A673 (cell line): ENCODE measurements at regions not wholly inside any gene's neighbourhood (a gene's known extent, or its start where the extent isn't known, plus 50 kb on each side); places are given as distances from the start of the nearest gene placed in this dataset.

Experiments
- BruUV-seq: library from RNA; stranded (reverse); fragments of 400-500 nt; replicated peaks from 2 replicates; lab custom pipeline; 2021; lab: Mats Ljungman, UMichigan
- CTCF ChIA-PET: fragments of 300-600 bp; sonication (Branson Sonifier 250); formaldehyde crosslinking; loops from one replicate; lab custom pipeline; 2022; ENCODE audit warnings: antibody characterized with exemption; lab: Charles Lee
- POLR2A ChIA-PET: fragments of 300-600 bp; sonication (Branson Sonifier 250); formaldehyde crosslinking; loops from one replicate; lab custom pipeline; 2022; ENCODE audit warnings: antibody characterized with exemption; ENCODE audit not compliant: low non-redundant PET; lab: Charles Lee
- DNase-seq: peaks from one replicate; pipeline ENCODE4 v3.0.0-alpha.2; 2015; ENCODE audit warnings: low spot score
- H3K27ac ChIP-seq: fragments of 200-600 bp; sonication (generic); 2 replicates; pipeline ENCODE4 v1.5.1; 2016; ENCODE audit warnings: mixed run types, low read depth, mild to moderate bottlenecking, mixed read lengths, antibody characterized with exemption, low read length; ENCODE audit not compliant: poor library complexity, severe bottlenecking
- H3K27me3 ChIP-seq: fragments of 200-600 bp; sonication (generic); replicated peaks from 2 replicates; pipeline ENCODE4 v1.6.1; 2017; ENCODE audit warnings: mixed run types, low read depth, mild to moderate bottlenecking, mixed read lengths, antibody characterized with exemption, low read length; ENCODE audit not compliant: insufficient read depth, poor library complexity
- H3K36me3 ChIP-seq: fragments of 200-600 bp; sonication (generic); 2 replicates; pipeline ENCODE4 v1.6.1; 2016; ENCODE audit warnings: mixed run types, mild to moderate bottlenecking, mixed read lengths, antibody characterized with exemption, low read length; ENCODE audit not compliant: insufficient read depth, poor library complexity, severe bottlenecking
- H3K4me1 ChIP-seq: fragments of 200-600 bp; sonication (generic); 2 replicates; pipeline ENCODE4 v1.6.1; 2017; ENCODE audit warnings: mixed run types, mild to moderate bottlenecking, mixed read lengths, antibody characterized with exemption, low read length; ENCODE audit not compliant: insufficient read depth, poor library complexity, severe bottlenecking
- H3K4me3 ChIP-seq: fragments of 200-600 bp; sonication (generic); 2 replicates; pipeline ENCODE4 v1.5.1; 2016; ENCODE audit warnings: low read depth, mixed run types, mild to moderate bottlenecking, mixed read lengths, low read length; ENCODE audit not compliant: poor library complexity, severe bottlenecking
- H3K9me3 ChIP-seq: fragments of 200-600 bp; sonication (generic); 2 replicates; pipeline ENCODE4 v1.6.1; 2016; ENCODE audit warnings: mixed run types, low read depth, mild to moderate bottlenecking, mixed read lengths, antibody characterized with exemption, low read length; ENCODE audit not compliant: poor library complexity, severe bottlenecking
- EZH2 ChIP-seq: fragments of 200-600 bp; sonication (generic); IDR thresholded peaks from 2 replicates; pipeline ENCODE4 v1.6.1; 2017; ENCODE audit warnings: borderline replicate concordance, low read depth, mild to moderate bottlenecking, mixed read lengths, antibody characterized with exemption, low read length; ENCODE audit not compliant: poor library complexity, severe bottlenecking
- intact Hi-C: fragments of 100-400 bp; cut with micrococcal nuclease; formaldehyde crosslinking; loops from one replicate; pipeline ENCODE4 v1.10.0; 2022; ENCODE audit not compliant: unreplicated experiment
- TF ChIP-seq, protein P1 (sequence below): fragments of 300-800, 200-600 bp; sonication (generic); conservative IDR thresholded peaks from 2 replicates; pipeline ENCODE4 v1.5.1; 2017; ENCODE audit warnings: low read depth, mild to moderate bottlenecking, antibody characterized with exemption, low read length, moderate library complexity, mixed read lengths

- no peak overlapping the region for H3K4me3 ChIP-seq
- H3K4me1 ChIP-seq = peaks cover 74% of the 10 kb centered on the region
- H3K27me3 ChIP-seq = no peaks in the 10 kb centered on the region
- CTCF ChIA-PET = no interaction called here
- intact Hi-C loops = loop anchor here (5.0 to 10.0 kb wide), 2 partner anchors 271 to 514 kb away; no protein-coding TSS in a partner anchor
- DNase-seq = no peak
- POLR2A ChIA-PET = interaction anchor here (0.7 kb wide), 1 partner anchor 522 kb away, joined by 10 read pairs; no protein-coding TSS in a partner anchor
- no peaks in the 10 kb centered on the region for H3K9me3 ChIP-seq
- no TSS peak for BruUV-seq
- TF ChIP-seq EZH2 = no peak
- TF ChIP-seq, protein P1, sequence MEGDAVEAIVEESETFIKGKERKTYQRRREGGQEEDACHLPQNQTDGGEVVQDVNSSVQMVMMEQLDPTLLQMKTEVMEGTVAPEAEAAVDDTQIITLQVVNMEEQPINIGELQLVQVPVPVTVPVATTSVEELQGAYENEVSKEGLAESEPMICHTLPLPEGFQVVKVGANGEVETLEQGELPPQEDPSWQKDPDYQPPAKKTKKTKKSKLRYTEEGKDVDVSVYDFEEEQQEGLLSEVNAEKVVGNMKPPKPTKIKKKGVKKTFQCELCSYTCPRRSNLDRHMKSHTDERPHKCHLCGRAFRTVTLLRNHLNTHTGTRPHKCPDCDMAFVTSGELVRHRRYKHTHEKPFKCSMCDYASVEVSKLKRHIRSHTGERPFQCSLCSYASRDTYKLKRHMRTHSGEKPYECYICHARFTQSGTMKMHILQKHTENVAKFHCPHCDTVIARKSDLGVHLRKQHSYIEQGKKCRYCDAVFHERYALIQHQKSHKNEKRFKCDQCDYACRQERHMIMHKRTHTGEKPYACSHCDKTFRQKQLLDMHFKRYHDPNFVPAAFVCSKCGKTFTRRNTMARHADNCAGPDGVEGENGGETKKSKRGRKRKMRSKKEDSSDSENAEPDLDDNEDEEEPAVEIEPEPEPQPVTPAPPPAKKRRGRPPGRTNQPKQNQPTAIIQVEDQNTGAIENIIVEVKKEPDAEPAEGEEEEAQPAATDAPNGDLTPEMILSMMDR = no peak
- no peak overlapping the region for H3K27ac ChIP-seq
- H3K36me3 ChIP-seq = no peaks in the 10 kb centered on the region
These were observed 590.4 kb upstream of the WWC1 start for GRCh38 chr5:167701051-167701450.

- no TSS peak for BruUV-seq
- intact Hi-C loops = loop anchor here (5.0 to 10.0 kb wide), 2 partner anchors 270 to 513 kb away; no protein-coding TSS in a partner anchor
- H3K27ac ChIP-seq = no peak overlapping the region
- CTCF ChIA-PET = no interaction called here
- POLR2A ChIA-PET = no interaction called here
- H3K27me3 ChIP-seq = no peaks in the 10 kb centered on the region
- no peak overlapping the region for H3K4me3 ChIP-seq
- H3K36me3 ChIP-seq = no peaks in the 10 kb centered on the region
- no peaks in the 10 kb centered on the region for H3K9me3 ChIP-seq
- peak; percentile 82 for DNase-seq
- peaks cover 74% of the 10 kb centered on the region for H3K4me1 ChIP-seq
- TF ChIP-seq, protein P1 = no peak
These were observed 589.4 kb upstream of the WWC1 start for GRCh38 chr5:167702014-167702413.

DNA sequence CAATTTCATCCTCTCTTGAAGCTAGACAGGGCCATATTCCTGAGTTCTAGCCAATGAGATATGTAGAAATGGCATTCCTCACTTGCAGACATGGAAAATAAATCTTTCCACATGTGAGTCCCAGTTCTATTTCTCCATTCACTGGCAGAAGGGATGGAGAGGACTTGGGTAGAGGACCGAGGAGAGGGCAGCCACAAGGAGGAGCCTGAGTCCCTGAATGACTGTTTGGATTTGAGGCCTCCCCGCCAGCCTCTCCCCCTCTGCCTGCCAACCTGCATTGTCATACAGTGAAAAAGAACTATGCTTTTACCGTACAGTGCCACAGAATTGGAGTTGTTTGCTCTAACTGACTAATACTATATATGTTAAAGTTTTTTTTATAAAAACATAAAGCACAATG, 583.0 kb upstream of the WWC1 start:
- DNase-seq = peak; percentile 40
- no peaks in the 10 kb centered on the region for H3K36me3 ChIP-seq
- H3K4me1 ChIP-seq = peaks cover 48% of the 10 kb centered on the region
- POLR2A ChIA-PET = no interaction called here
- CTCF ChIA-PET = no interaction called here
- no peaks in the 10 kb centered on the region for H3K27me3 ChIP-seq
- intact Hi-C loops = loop anchor here (10.0 kb wide), 1 partner anchor 506 kb away; no protein-coding TSS in a partner anchor
- no peak overlapping the region for H3K27ac ChIP-seq
- no peaks in the 10 kb centered on the region for H3K9me3 ChIP-seq
- TF ChIP-seq, protein P1 = peak; percentile 42
- TF ChIP-seq EZH2 = no peak
- BruUV-seq = no TSS peak
- no peak overlapping the region for H3K4me3 ChIP-seq
